Inferior parietal cortex (tissue), 1 donor: ENCODE measurements at regions not wholly inside any gene's neighbourhood (a gene's known extent, or its start where the extent isn't known, plus 50 kb on each side); places are given as distances from the start of the nearest gene placed in this dataset.

Experiments
- DNase-seq: peaks from one replicate; pipeline ENCODE4 v3.0.0-alpha.2; 2016; ENCODE audit errors: extremely low spot score

- DNase-seq = no peak
Measured at GRCh38 chr1:90494748-90495282, 222.3 kb downstream of the BARHL2 start.

DNA sequence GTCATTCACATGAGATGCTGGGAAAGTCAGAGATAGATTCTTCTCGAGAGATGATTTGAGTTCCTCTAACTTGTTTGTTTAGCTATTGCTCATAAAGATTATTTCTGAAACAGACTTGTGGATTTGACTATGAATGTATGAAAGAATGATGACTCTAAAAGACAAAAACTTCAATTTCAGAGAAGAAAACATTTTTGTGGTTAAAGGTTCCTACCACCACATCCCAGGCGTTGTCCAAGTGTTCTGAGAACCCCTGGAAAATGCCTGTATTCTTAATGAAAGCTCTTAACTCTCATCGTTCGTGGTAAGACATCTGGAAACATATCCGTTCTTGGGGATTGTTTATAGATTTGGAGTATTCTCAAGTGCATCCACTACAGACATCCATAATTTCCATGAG lies 228.7 kb downstream of the BARHL2 start:
- no peak for DNase-seq

- no peak for DNase-seq
Measured at GRCh38 chr1:90486996-90487395, 230.1 kb downstream of the BARHL2 start.

DNA sequence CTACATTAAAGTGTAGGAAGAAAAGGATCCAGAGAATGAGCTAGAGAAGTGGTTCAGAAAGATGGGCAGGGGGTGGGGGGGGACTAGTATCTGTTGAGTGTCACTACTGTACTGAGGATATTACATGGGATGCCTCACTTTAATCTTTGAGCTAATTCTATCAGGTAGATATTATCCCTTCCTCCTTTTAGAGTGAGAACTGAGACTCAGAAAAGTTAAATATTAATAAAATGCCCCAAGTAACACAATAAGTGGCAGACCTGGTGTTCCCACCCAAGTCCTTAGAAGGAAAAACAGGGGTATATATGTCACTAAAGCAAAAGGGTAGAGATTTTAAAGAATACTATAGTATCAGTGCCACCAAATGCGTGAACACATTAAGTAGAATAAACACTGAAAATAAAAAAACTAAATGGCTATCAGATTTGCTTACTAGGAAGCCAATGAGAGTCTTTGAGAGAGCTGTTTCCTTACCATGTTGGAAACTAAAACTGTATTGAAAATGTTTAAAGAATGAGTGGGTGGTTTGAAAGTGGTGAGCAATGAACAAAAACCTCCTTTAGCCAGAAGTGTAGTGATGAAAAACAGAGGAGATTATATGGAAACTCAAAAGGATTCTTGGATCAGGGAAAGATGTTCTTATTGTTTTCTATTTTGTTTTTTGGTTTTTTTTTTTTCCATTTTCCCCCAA lies 230.8 kb downstream of the BARHL2 start:
- DNase-seq = no peak

DNA sequence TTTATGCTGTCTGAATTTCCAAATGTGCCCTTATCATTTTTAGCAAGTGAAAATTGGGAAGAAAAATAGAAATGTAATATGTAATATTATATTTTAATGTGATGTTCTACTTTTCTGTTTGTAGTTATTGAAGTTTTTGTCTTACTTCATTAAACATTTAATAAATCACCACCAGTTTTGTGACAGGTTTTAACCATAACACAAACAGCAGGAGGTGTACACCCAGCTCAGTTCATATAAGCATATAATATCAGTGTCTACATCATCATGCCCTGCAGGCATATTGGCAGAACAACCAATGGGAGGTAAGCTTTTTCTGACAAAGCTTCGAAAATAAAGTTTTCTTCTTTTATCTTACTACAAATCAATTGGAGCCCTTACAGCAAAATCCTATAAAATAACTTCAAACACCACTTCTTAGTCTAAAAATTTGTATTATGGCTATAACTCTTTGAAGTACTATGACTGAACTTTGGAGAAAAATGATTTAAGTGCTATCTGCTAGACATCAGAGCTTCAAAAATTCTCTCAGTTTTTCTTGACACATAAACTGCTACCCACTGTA lies 236.7 kb downstream of the BARHL2 start:
- no peak for DNase-seq

DNA sequence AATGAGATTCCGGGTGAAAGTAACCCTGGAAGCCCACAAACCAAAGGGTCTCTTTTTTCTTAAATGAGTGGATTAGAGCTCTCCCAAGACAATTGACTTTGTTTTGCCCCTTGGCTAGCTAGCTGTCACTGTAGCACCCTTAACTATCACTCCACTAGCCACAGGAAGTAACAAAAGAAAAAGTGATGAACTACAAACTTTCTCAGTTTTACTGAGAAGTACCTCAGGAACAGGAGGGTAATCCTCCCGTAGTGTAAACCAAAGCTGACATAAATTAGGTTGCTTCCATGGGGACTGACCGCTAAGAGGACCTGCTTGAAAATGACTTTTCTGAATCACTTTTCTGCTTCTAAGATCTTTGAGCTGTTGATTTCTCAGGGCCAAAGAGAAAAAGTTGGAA lies 240.1 kb downstream of the BARHL2 start:
- no peak for DNase-seq

DNA sequence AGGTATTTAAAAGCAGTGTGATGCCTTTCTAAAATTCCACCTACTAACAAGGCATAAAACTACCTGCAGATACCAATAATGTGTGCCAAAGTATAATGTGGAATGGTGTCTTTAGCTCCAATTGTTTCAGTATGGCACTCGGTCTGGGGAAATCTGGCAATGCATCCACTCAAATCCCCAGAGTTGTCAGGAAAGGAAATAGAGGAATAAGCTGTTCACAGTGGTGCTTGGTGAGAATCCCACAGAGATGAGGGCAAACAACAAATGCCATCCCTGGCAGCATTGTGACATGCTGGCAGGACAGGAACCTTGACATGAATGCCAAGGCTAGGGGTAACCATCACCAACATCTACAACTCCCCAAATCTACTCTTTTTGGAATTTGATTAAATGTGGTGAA lies 240.7 kb downstream of the BARHL2 start:
- DNase-seq = no peak

DNA sequence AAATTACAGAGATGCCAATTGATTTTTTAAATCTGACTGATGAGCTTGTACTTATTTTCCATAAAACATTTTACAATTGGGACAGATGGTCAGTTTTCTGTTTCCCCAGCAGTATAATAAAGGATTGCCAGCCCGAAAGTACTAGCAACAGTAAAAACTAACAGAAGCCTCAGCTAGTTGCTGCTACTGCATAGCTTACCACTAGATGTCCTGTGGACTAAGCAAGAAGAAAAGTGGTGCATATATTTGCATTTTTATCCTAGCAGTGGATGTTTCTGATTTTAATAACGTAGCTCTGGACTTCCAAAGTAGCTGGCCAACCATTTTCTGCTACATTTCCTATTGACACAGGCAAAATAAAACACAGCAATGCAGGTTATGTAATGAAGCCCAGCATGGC lies 241.5 kb downstream of the BARHL2 start:
- peak; percentile 26 for DNase-seq

GRCh38 chr1:90474731-90475130 lies 242.4 kb downstream of the BARHL2 start:
- DNase-seq = no peak

GRCh38 chr1:90474158-90474557 lies 242.9 kb downstream of the BARHL2 start:
- no peak for DNase-seq

DNA sequence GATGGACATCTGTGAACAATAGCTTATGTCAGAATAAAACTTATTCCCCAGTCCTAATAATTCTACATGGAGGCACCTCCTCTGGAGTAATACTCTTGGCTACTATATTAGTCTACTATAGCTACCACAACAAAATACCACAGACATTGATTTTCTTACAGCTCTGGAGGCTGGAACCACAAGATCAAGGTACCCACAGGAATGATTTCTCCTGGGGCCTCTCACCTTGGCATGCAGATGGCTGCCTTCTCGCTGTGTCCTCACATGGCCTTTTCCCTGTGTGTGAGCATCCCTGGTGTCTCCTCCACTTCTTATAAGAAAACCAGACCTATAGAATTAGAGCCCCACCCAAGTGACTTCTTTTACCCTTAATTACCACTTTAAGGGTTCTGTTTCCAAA lies 244.3 kb downstream of the BARHL2 start:
- no peak for DNase-seq

DNA sequence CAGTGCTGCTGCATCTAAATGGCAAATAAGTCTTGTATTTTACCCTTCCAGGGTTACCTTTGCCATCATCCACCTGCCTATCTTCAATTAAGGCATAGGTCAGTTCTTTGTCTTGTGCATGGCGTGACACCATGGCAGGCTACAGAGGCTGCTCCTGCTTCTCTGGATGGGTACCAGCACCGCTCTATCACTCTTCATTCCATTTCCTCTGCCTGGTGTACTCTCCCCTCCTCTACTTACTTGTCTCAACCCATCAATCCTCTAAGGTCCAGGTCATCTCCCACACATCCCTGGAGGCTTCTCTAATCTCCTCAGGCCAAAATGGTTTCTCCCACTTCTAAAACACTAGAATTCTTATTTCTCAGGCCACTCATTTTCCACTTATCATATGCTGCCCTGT lies 257.5 kb downstream of the BARHL2 start:
- no peak for DNase-seq

GRCh38 chr1:90457985-90458384 lies 259.1 kb downstream of the BARHL2 start:
- DNase-seq = no peak

DNA sequence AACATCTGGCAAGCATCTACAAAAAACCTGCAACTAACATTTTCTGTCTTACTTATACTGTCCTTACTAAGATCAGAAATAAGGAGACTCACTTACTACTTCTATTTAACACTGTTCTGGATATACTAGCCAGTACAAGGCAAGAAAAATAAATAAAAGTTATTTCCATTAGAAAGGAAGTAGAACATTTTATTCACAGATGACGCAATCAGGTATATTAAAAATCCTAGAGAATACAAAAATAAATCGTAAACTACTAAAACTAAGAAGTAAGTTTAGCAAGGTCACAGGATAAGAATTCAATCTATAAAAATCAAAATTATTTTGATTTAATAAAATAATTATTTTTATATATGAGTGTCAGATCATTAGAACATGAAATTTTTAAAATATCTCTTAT lies 264.6 kb downstream of the BARHL2 start:
- no peak for DNase-seq

- no peak for DNase-seq
Measured at GRCh38 chr1:90443354-90443753, 273.7 kb downstream of the BARHL2 start.

DNA sequence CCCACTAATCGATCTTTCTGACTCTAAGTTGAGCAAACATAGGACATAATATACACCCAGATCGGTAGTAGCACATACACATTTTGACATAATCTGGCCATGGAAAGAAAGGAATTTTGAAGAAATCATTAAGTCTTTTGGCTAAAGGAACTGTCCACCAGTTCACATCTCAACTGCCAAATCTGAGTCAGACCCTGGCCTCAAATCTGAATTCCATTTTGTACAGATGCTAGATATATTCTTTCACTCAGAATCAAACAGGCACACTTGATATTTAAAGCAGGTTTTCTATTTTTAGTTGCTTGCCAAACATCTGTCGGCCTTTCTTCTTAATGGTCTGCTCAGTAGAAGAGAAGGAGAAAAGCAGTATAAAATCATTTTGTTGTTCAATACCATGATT lies 281.8 kb downstream of the BARHL2 start:
- no peak for DNase-seq

GRCh38 chr1:90434460-90434859 lies 282.6 kb downstream of the BARHL2 start:
- no peak for DNase-seq

DNA sequence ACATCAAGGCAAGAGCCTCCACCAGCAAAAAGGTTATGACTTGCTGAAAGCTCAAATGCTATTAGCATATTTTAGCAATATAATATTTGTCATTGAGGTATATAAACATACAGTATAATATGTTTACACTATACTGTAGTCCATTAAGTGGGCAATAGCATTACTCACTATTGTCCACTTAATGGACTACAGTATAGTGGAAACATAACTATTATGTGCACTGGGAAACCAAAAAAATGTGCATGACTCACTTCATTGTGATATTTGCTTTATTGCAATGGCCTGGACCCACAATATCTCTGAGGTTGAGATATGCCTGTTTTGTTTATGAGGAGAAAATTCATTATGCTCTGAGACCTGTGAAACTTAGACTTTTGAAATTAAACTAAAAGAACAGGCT lies 300.0 kb downstream of the BARHL2 start:
- no peak for DNase-seq

DNA sequence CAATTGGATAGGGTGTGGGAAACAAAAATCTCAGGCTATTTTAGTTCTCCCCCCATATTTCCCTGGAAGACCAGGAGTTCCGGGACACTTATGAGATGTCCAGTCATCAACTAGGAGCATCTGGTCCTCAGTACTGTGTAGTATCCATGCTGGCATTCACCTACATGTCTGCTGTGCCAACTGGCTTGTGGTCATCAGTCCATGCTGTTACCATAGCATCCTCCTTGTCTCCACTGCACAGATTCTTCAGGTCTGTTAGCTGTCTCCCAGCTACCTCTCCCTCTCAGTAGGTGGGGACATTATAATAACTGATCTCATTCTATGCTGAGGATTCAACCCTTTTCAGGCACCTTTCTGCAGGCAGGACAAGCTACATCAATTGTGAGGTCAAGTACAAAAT lies 302.9 kb downstream of the BARHL2 start:
- no peak for DNase-seq

GRCh38 chr1:90413519-90413918 lies 303.6 kb downstream of the BARHL2 start:
- DNase-seq = no peak

- no peak for DNase-seq
Measured at GRCh38 chr1:90412563-90412962, 304.5 kb downstream of the BARHL2 start.

DNA sequence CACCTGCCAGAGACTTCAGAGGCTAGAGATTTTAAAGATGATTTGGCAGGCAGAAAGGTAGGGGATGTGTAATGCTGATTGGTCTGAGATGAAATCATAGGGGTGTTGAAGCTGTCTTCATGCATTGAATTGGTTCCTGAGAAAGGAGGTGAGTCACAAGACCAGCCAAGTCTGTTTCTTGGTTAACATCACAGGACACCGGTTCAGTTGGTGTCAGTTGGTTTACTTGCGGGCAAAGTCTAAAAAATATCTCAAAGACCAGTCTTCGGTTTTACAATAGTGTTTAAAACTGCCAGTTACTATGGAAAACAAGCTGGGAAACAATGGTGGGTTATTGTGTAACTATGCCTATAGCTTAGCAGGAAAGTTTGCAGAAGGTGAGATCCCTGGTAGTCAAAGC lies 305.9 kb downstream of the BARHL2 start:
- no peak for DNase-seq

GRCh38 chr1:90407737-90408136 lies 309.4 kb downstream of the BARHL2 start:
- DNase-seq = no peak

DNA sequence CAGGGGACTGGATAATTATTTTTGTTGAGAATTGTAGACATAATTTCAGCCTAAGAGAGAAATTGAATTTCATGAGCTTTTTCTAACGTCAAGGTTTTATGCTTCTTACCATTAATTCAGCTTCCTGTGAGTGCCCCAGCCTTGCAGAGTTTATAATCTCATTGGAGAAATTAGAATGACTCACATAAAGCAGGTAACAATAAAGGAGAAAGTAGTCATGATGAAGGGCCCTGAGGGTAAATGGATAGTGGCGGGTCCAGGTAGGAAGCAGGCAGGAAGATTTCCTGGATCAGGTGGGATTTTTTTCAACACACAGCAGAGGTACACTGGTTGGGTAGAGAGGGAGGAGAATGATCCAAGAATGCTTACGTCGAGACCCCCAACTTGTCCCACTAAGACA lies 311.4 kb downstream of the BARHL2 start:
- no peak for DNase-seq
